NT2/D1 (cell line): ENCODE measurements at regions not wholly inside any gene's neighbourhood (a gene's known extent, or its start where the extent isn't known, plus 50 kb on each side); places are given as distances from the start of the nearest gene placed in this dataset.

ENCODE experiments used
- DNase-seq: peaks from one replicate; pipeline ENCODE4 v3.0.0-alpha.2; 2011; ENCODE audit warnings: low read depth, low spot score
- H3K27me3 ChIP-seq: 2 replicates; pipeline ENCODE4 v1.6.0; 2011; ENCODE audit warnings: mild to moderate bottlenecking; ENCODE audit not compliant: insufficient read length, insufficient read depth
- H3K36me3 ChIP-seq: 2 replicates; pipeline ENCODE4 v1.6.1; 2011; ENCODE audit warnings: mild to moderate bottlenecking, low read length, mixed read lengths; ENCODE audit not compliant: insufficient read depth, insufficient read length
- H3K4me1 ChIP-seq: 2 replicates; pipeline ENCODE4 v1.5.1; 2011; ENCODE audit not compliant: insufficient read depth, insufficient read length
- H3K4me3 ChIP-seq: 2 replicates; pipeline ENCODE4 v1.5.1; 2011; ENCODE audit warnings: low read depth; ENCODE audit not compliant: insufficient read length
- H3K9ac ChIP-seq: 2 replicates; pipeline ENCODE4 v1.6.0; 2011; ENCODE audit warnings: low read depth; ENCODE audit not compliant: insufficient read length
- H3K9me3 ChIP-seq: 2 replicates; pipeline ENCODE4 v1.5.1; 2011; ENCODE audit warnings: mild to moderate bottlenecking, low read length; ENCODE audit not compliant: insufficient read depth
- SUZ12 ChIP-seq: IDR thresholded peaks from 2 replicates; pipeline ENCODE4 v1.6.1; 2011; ENCODE audit not compliant: insufficient read length, insufficient read depth; ENCODE audit errors: extremely low read depth
- YY1 ChIP-seq: IDR thresholded peaks from 2 replicates; pipeline ENCODE4 v1.6.1; 2011; ENCODE audit not compliant: insufficient read length, insufficient read depth
- ZNF274 ChIP-seq: IDR thresholded peaks from 2 replicates; pipeline ENCODE4 v1.6.1; 2011; ENCODE audit warnings: mild to moderate bottlenecking, low read depth, low read length

- Histone ChIP-seq H3K4me3 (no peak overlapping the region), H3K36me3 (no peaks in the 10 kb centered on the region), H3K4me1 (no peaks in the 10 kb centered on the region), H3K9me3 (no peaks in the 10 kb centered on the region), H3K27me3 (no peaks in the 10 kb centered on the region), H3K9ac (no peak overlapping the region)
- TF ChIP-seq SUZ12 (no peak), YY1 (no peak), ZNF274 (no peak)
- DNase-seq = no peak
Observed at GRCh38 chr5:142508591-142508990, 177.3 kb downstream of the FGF1 start.

- DNase-seq = no peak
- H3K4me1 ChIP-seq = no peaks in the 10 kb centered on the region
- no peaks in the 10 kb centered on the region for H3K9me3 ChIP-seq
- no peak for TF ChIP-seq SUZ12
- TF ChIP-seq ZNF274 = no peak
- TF ChIP-seq YY1 = no peak
- H3K36me3 ChIP-seq = no peaks in the 10 kb centered on the region
- no peak overlapping the region for H3K9ac ChIP-seq
- H3K4me3 ChIP-seq = no peak overlapping the region
- H3K27me3 ChIP-seq = no peaks in the 10 kb centered on the region
Observed at GRCh38 chr5:142507531-142508372, 178.1 kb downstream of the FGF1 start.

- TF ChIP-seq SUZ12 (no peak), ZNF274 (no peak), YY1 (no peak)
- Histone ChIP-seq H3K36me3 (no peaks in the 10 kb centered on the region), H3K4me1 (no peaks in the 10 kb centered on the region), H3K4me3 (no peak overlapping the region), H3K9me3 (no peaks in the 10 kb centered on the region), H3K27me3 (no peaks in the 10 kb centered on the region), H3K9ac (no peak overlapping the region)
- DNase-seq = no peak
Observed at GRCh38 chr5:142506756-142507155, 179.1 kb downstream of the FGF1 start.

DNA sequence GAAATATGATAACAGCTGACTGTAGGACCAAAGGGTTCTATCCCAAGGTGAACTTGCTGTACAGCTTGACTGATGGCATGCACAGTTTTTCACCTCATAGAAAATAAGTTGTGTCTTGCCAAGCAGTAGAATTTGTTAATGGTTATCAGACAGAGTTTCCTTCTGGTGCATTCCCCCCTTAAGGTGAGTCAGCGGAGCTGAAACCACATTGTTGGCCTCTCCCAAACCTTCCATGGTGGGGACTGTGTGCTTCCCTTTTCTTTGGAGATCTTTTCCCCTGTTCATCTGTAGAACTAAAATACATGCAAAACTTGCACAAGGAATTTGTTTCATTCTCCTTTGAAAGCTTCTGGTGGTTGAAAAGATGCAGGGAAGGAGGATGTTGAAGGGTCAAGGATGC, 179.8 kb downstream of the FGF1 start:
- TF ChIP-seq ZNF274 (no peak), SUZ12 (no peak), YY1 (no peak)
- Histone ChIP-seq H3K27me3 (no peaks in the 10 kb centered on the region), H3K36me3 (no peaks in the 10 kb centered on the region), H3K4me1 (no peaks in the 10 kb centered on the region), H3K9ac (no peak overlapping the region), H3K9me3 (no peaks in the 10 kb centered on the region), H3K4me3 (no peak overlapping the region)
- DNase-seq = no peak

GRCh38 chr5:142501890-142502289, 177.1 kb upstream of the SPRY4 start:
- TF ChIP-seq YY1 (no peak), ZNF274 (no peak), SUZ12 (no peak)
- no peaks in the 10 kb centered on the region for H3K27me3 ChIP-seq
- no peak overlapping the region for H3K9ac ChIP-seq
- no peak overlapping the region for H3K4me3 ChIP-seq
- H3K9me3 ChIP-seq = no peaks in the 10 kb centered on the region
- DNase-seq = no peak
- no peaks in the 10 kb centered on the region for H3K36me3 ChIP-seq
- peaks cover 2% of the 10 kb centered on the region for H3K4me1 ChIP-seq

DNA sequence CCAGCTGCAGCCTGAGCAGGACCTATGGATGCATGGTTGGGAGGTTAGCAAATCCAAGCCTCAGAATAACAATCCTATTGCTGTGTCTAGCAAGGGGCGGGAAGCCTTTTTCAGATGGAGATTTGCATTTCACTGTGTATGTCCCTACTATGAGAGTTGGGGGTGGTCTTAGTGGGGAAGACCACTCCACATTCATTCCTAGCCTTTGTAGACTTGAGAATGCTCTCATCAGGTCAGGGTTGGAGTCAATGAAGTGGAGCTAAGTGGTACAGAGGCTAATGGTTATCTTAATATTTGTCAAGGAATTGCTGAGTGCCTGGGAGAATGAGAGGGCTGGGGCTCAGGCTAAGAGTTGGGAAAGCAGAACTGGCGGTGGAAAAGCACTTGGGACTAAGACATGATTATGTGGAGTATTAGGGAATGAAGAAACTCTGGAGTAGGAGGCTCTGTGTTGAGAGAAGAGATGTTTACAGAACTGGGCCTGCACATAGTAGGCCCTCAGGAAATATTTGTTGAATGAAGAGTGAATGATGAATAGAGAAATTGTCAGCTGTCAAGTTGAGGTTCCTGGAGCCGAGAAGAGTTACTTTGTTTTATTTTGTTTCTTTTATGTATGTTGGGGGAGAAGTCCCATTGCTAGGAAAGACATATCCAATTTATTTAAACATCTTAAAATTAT, 175.5 kb upstream of the SPRY4 start:
- TF ChIP-seq SUZ12 (no peak), ZNF274 (no peak), YY1 (no peak)
- Histone ChIP-seq H3K36me3 (no peaks in the 10 kb centered on the region), H3K9me3 (no peaks in the 10 kb centered on the region), H3K27me3 (no peaks in the 10 kb centered on the region), H3K9ac (no peak overlapping the region), H3K4me1 (peaks cover 2% of the 10 kb centered on the region), H3K4me3 (no peak overlapping the region)
- no peak for DNase-seq

- H3K4me3 ChIP-seq = no peak overlapping the region
- TF ChIP-seq ZNF274 = no peak
- no peak overlapping the region for H3K9ac ChIP-seq
- H3K27me3 ChIP-seq = no peaks in the 10 kb centered on the region
- DNase-seq = no peak
- peaks cover 2% of the 10 kb centered on the region for H3K4me1 ChIP-seq
- no peaks in the 10 kb centered on the region for H3K36me3 ChIP-seq
- no peaks in the 10 kb centered on the region for H3K9me3 ChIP-seq
Observed at GRCh38 chr5:142499591-142500226, 174.9 kb upstream of the SPRY4 start.
